H1 (cell line): ENCODE measurements at regions not wholly inside any gene's neighbourhood (a gene's known extent, or its start where the extent isn't known, plus 50 kb on each side); places are given as distances from the start of the nearest gene placed in this dataset.
"Not testable (repeated sequence)": the region's sequence is repeated elsewhere in the genome, so short reads cannot be mapped to it uniquely, and the experiment has no call there.

Experiments
- ASH2L ChIP-seq: fragments of 200-600, 300-600 bp; sonication (generic); IDR thresholded peaks from one replicate; pipeline ENCODE4 v1.7.1; 2017; ENCODE audit warnings: low read length
- EP300 ChIP-seq, 2 experiments: IDR thresholded peaks; 1 replicate in 1 of 2; 2 replicates in 1 of 2; pipeline ENCODE4 v1.6.1; 2011 to 2012; ENCODE audit warnings: low read depth in 2 of 2, low read length in 2 of 2, mild to moderate bottlenecking in 2 of 2, borderline replicate concordance in 1 of 2, inconsistent platforms in 1 of 2, moderate library complexity in 1 of 2
- FOSL1 ChIP-seq: IDR thresholded peaks from 2 replicates; pipeline ENCODE4 v1.6.1; 2011; ENCODE audit warnings: mild to moderate bottlenecking, low read depth, low read length, moderate library complexity; ENCODE audit not compliant: insufficient read depth
- KDM1A ChIP-seq: fragments of 200-600, 300-600 bp; sonication (generic); IDR thresholded peaks from 2 replicates; pipeline ENCODE4 v1.7.1; 2016; ENCODE audit warnings: mild to moderate bottlenecking, low read length, borderline replicate concordance
- POLR2A ChIP-seq, 2 experiments: IDR thresholded peaks; 1 replicate in 1 of 2; 2 replicates in 1 of 2; pipeline ENCODE4 v1.6.1; 2011; ENCODE audit warnings: low read depth in 2 of 2, low read length in 2 of 2, mild to moderate bottlenecking in 2 of 2; ENCODE audit errors: control extremely low read depth in 1 of 2
- POLR2AphosphoS5 ChIP-seq: IDR thresholded peaks from 2 replicates; pipeline ENCODE4 v1.6.1; 2011; ENCODE audit warnings: low read depth, low read length
- RAD21 ChIP-seq, 2 experiments: IDR thresholded peaks in 1 of 2; conservative IDR thresholded peaks in 1 of 2; 2 replicates each; pipeline ENCODE4 v1.6.1; 2011; ENCODE audit warnings: low read depth in 2 of 2, low read length in 2 of 2, improper control_type of control experiment in 1 of 2, inconsistent platforms in 1 of 2, mild to moderate bottlenecking in 1 of 2, moderate library complexity in 1 of 2
- RNF2 ChIP-seq: fragments of 200-900, 300-1000 bp; sonication (generic); IDR thresholded peaks from 2 replicates; pipeline ENCODE4 v1.7.1; 2016; ENCODE audit warnings: borderline replicate concordance, low read depth, mild to moderate bottlenecking, antibody characterized with exemption, low read length; ENCODE audit not compliant: poor library complexity, severe bottlenecking; ENCODE audit errors: missing control alignments
- SIRT6 ChIP-seq: IDR thresholded peaks from one replicate; pipeline ENCODE4 v1.7.1; 2012; ENCODE audit warnings: low read length, inconsistent platforms
- TAF1 ChIP-seq: IDR thresholded peaks from 2 replicates; pipeline ENCODE4 v1.6.1; 2011; ENCODE audit warnings: mild to moderate bottlenecking, low read depth, low read length
- TF ChIP-seq, protein P1 (sequence below), 3 experiments: IDR thresholded peaks; 1 replicate in 2 of 3; 2 replicates in 1 of 3; pipeline versions ENCODE4 v1.5.1 to v1.6.1; 2011; ENCODE audit warnings: low read length in 3 of 3, mild to moderate bottlenecking in 3 of 3, inconsistent platforms in 2 of 3, low read depth in 1 of 3, moderate library complexity in 1 of 3; ENCODE audit not compliant: insufficient read depth in 1 of 3; ENCODE audit errors: control extremely low read depth in 1 of 3

DNA sequence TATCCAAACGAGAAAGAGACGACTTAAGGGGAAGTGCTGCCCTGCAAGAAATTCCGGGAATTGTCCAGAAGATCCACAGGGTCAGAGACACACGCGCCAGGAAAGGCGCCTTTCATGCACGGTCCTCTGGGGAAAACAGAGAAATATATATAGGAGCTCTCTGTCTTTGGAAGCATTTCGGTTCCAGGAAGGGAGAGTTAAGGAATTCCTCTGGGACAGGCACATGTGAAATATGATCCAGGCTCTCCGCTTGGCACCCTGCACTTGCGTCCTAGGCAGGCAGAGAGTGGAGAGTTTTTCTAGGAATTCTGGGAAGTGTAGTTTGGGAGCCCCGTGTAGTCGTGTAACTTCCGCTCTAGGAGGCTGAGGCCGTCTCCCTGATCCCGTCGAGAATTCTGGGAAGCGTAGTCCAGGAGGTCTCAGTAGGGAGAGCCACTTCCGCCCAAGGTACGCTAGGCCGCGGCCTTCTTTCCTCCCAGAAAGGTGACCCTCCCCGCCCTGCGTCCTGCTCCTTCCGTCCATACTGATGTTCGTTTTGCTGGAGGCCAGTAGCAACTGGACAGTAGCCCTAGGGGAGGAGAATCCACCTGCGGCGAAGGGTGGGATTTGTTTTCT lies 677.5 kb upstream of the DEFB115 start:
- TF ChIP-seq ASH2L; RAD21 (IDR thresholded peaks at IDR 0.05 in 1 of 2, conservative IDR thresholded peaks at IDR 0.05 in 1 of 2; ENCODE audit: low read depth in 2 of 2, low read length in 2 of 2); KDM1A; POLR2A (IDR thresholded peaks at IDR 0.05; ENCODE audit: control extremely low read depth in 1 of 2, low read depth in 2 of 2, low read length in 2 of 2); TAF1; SIRT6; FOSL1; RNF2; POLR2AphosphoS5; EP300 (IDR thresholded peaks at IDR 0.05; ENCODE audit: borderline replicate concordance in 1 of 2, low read depth in 2 of 2, low read length in 2 of 2): not testable (repeated sequence)
- TF ChIP-seq, protein P1, sequence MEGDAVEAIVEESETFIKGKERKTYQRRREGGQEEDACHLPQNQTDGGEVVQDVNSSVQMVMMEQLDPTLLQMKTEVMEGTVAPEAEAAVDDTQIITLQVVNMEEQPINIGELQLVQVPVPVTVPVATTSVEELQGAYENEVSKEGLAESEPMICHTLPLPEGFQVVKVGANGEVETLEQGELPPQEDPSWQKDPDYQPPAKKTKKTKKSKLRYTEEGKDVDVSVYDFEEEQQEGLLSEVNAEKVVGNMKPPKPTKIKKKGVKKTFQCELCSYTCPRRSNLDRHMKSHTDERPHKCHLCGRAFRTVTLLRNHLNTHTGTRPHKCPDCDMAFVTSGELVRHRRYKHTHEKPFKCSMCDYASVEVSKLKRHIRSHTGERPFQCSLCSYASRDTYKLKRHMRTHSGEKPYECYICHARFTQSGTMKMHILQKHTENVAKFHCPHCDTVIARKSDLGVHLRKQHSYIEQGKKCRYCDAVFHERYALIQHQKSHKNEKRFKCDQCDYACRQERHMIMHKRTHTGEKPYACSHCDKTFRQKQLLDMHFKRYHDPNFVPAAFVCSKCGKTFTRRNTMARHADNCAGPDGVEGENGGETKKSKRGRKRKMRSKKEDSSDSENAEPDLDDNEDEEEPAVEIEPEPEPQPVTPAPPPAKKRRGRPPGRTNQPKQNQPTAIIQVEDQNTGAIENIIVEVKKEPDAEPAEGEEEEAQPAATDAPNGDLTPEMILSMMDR (IDR thresholded peaks at IDR 0.05; ENCODE audit: control extremely low read depth in 1 of 3, insufficient read depth in 1 of 3, low read depth in 1 of 3, low read length in 3 of 3) = not testable (repeated sequence)
